GM19455 (cell line): ENCODE measurements at regions not wholly inside any gene's neighbourhood (a gene's known extent, or its start where the extent isn't known, plus 50 kb on each side); places are given as distances from the start of the nearest gene placed in this dataset.
A peak's percentile ranks its signal among the peaks of the same experiment; 100 is the strongest.
"Not testable (repeated sequence)": the region's sequence is repeated elsewhere in the genome, so short reads cannot be mapped to it uniquely, and the experiment has no call there.

Experiments
- ATAC-seq: cut with Tn5 transposase; IDR thresholded peaks from one replicate; pipeline ENCODE4 v1.9.1; 2021; ENCODE audit not compliant: unreplicated experiment

DNA sequence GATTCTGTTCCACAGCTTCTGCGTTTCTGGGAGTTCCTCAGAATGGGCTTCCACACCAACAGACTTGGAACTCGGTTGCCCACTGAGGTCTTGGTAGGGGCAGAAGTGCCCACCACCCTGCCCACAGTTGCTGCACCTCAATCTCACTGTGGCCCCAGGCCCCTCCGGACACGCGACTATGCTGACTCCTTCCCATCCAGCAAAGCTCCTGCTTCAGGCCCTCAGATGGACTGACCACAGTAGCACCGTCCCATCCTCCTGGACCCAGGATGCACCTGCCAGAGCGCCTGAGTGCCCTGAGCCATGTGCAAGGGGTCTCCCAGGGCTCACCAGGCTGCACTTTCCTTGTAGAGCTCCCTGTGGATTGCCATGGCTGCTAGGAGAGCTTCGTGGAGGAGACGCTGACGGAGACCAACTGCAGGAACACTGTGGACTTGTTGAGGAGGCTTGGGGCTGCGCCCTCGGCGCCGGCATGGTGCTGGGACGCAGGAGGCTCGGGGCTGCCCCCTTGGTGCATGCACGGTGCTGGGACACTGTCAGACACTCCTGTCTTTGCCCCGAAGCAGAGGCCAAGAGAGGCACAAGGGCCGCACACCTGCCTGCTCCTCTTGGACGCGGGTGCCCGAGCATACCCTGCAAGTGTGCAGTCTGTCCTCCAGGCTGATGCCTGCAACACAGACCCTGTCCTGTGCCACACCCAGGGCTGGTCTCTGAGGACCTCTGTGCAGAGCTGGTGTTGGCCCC is 201.3 kb downstream of the LIPI start:
- ATAC-seq: not testable (repeated sequence)

GRCh38 chr21:14008436-14008835 is 202.3 kb downstream of the LIPI start:
- not testable (repeated sequence) for ATAC-seq

DNA sequence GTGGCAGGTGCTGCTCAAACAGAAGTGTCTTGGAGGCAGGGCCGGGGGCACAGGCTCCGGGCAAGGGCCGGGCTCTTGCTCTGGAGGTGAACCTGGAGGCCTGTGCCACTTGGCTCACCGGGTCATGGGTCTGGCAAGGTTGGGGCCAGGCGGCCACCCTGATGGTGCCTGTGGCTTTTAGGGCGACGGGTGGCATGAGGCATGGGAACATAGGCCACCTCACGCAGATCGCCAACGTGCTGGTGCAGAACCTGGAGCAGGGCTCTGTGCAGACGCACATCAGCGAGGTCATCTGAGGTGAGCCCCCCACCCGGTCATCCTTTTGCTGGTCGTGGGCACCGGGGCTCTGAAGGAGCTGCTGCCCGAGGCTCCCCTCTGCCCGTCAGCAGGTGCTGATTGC is 202.7 kb downstream of the LIPI start:
- not testable (repeated sequence) for ATAC-seq

DNA sequence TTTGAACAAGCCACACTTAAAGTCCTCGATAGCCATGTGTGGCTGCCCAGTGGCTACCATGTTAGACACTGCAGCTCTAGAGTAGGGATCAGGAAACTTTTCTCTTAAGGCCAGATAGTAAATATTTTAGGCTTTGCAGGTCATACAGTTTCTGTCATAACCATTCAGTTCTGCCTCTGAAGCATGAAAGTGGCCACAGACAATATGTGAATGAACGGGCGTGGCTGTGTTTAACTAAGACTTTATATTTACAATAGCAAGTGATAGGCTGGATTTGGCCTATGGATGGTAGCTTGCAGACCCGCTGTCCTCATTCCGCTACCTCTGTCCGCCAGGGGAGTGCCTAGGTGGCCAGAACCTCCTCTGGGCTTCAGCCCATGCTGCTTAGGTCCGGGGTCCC is 204.6 kb downstream of the LIPI start:
- not testable (repeated sequence) for ATAC-seq

GRCh38 chr21:13986996-13987958 is 223.5 kb downstream of the LIPI start:
- not testable (repeated sequence) for ATAC-seq

DNA sequence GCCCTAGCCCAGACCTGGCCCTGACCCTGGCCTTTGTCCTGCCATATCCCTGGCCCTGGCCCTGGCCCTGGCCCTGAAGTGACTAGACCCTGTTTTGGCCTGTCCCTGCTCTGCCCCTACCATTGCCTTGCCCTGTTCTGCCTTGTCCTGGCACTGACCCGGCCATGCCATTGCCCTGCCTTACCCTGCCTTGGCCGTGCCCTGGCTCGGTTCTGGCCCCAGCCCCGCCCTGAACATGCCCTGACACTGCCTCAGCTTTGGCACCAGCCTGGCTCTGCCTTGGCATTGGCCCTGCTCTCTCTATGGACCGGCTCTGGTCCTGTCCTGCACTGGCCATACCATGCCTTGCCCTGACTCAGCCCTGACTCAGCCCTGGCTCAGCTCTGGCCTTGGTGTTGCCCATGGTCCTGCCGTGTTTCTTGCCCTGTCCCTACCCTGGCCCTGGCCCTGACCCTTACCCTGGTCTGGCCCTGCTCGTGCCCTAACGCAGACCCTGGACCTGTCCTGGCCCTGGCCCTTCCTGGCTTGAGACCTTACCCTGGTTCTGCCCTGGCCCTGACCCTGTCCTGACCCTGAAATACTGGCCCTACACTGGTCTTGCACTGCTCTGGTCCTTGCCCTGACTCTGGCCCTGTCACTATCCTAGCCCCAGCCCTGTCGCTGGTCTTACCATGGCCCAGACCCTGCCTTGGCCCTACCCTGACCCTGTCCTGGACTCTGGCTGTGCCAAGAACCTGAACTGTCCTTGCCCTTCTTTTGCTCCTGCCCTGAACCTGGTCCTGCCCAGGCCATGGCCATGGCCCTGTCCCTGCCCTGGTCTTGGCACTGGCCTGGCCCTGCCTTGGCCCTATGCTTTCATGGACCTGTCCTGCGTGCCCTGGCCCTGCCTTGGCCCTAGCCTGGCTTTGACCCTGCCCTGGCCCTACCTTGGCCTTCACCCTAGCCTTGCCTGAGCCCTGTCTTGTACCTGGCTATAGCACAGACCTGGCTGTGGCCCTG is 224.6 kb downstream of the LIPI start:
- not testable (repeated sequence) for ATAC-seq

DNA sequence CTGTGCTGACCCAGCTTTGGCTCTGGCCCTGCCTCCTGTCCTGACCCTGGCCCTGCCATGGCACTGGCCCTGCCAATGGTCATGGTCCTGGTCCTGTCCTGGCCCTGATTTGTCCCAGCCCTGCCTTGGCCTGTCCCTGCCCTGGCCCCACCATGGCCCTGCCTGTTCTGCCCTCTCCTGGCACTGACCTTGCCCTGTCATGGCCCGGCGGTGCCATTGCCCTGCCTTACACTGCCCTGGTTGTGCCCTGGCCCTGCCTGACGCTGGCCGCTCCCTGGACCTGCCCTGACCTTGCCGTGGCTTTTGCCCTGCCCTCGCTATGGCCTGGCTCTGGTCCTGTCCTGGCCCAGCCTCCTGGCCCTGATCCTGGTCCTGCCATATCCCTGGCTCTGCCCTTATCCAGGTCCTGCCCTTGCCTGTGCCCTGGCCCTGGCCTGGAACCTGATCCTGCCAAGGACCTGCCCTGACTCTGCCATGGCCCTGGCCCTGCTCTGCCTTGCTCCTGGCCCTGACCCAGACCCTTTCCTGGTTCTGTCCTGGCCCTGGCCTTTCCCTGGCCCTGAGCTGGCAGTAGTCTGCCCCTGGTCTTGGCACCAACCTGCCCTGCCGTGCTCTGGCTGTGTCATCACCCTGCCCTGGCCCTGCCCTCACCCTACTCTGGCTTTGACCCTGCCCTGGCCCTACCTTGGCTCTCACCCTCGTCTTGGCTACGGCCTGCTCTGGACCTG is 225.5 kb downstream of the LIPI start:
- not testable (repeated sequence) for ATAC-seq

DNA sequence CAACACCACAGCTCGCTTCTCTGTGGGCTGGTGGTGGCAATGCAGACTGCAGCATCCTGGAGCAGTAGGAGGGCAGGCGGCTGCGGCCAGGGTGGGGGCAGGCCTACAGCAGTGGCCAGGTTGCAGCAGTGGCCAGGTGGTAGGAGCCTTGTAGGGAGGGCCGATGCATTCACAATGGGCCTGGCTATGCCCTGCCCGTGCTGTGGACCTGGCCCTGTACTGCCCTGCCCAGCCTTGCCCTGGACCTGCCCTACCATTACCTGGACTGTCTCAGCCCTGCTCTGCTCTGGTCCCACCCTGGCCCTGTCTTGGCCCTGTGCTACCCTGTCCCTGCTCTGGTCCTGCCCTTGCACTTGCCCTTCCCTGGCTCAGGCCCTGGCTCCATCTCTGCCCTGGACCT is 226.0 kb downstream of the LIPI start:
- not testable (repeated sequence) for ATAC-seq

- ATAC-seq: not testable (repeated sequence)
Measured at GRCh38 chr21:13981176-13982087, 229.3 kb downstream of the LIPI start.

GRCh38 chr21:13980115-13980662 is 230.6 kb downstream of the LIPI start:
- ATAC-seq: peak; percentile 87

- peak; percentile 26 for ATAC-seq
Measured at GRCh38 chr21:13979608-13980007, 231.1 kb downstream of the LIPI start.

DNA sequence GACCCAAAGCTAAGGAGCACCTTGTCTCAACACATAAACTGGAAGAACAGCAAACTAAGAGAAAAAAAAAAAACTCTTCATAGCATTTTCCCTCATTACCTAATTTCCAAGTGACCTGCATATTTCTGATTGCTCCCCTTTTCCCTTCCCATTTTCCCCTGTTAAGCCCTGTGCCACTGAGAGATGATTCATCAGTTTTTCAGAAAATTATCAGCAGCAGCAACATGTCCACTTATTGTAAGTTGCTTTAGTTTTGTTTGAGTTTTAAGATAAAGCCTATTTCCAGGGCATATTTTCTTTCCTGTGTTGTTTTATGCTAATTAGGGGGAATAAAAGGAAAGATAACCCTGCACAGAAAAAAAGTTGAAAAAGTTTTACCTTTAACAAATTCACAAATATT is 236.2 kb downstream of the LIPI start:
- ATAC-seq: not testable (repeated sequence)

DNA sequence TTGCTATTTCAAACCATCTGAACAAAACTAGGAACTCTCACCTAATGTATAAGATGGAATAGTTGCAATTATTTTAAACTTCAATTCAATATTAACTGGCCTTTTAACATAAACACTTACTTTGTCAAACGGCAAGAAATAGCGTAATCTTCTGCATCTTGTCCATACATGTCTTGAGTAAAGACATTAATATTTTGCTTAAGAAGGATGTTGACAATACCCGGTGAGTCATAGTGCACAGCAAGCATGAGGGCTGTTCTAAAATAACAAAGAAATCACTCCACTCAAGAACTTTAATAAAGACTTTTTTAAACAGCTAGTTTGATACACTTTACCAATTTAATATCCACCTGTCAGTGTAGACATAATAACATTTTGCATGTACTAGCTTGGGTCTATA is 240.9 kb downstream of the LIPI start:
- not testable (repeated sequence) for ATAC-seq

DNA sequence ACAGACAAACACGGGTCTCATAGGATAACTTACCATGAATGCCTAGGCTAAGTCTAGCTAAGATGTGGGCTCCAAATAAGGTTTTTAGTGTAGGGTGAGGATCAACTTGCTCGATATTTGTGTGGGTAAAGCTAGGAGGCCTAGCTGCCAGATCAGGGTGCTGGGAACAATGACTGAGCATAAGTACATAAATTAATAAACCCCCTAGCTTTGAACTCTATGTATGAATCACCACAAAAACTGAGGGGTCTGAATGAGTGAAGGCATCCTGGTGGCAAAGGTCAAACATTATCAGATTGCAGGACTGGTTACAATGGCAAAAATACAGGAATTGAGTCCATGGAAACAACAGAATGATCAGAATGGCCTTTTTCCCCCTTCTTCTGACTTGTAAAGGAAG is 241.8 kb downstream of the LIPI start:
- not testable (repeated sequence) for ATAC-seq

DNA sequence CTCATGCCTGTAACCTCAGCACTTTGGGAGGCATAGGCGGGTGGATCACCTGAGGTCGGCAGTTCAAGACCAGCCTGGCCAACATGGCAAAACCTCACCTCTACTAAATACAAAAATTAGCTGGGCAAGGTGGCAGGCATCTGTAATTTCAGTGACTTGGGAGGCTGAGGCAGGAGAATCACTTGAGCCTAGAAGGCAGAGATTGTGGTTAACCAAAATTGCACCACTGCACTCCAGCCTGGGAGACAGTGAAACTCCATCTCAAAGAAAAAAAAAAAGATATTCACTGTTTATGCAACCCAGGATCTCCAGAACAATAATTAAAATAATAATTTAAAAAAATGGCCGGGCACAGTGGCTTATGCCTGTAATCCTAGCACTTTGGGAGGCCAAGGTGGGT is 247.5 kb downstream of the LIPI start:
- ATAC-seq: not testable (repeated sequence)

GRCh38 chr21:13937236-13937635 is 273.5 kb downstream of the LIPI start:
- ATAC-seq: no peak

- ATAC-seq: not testable (repeated sequence)
Measured at GRCh38 chr21:13936033-13936937, 274.5 kb downstream of the LIPI start.
